ENCODE measurements at regions not wholly inside any gene's neighbourhood (a gene's known extent, or its start where the extent isn't known, plus 50 kb on each side); places are given as distances from the start of the nearest gene placed in this dataset.

DNA sequence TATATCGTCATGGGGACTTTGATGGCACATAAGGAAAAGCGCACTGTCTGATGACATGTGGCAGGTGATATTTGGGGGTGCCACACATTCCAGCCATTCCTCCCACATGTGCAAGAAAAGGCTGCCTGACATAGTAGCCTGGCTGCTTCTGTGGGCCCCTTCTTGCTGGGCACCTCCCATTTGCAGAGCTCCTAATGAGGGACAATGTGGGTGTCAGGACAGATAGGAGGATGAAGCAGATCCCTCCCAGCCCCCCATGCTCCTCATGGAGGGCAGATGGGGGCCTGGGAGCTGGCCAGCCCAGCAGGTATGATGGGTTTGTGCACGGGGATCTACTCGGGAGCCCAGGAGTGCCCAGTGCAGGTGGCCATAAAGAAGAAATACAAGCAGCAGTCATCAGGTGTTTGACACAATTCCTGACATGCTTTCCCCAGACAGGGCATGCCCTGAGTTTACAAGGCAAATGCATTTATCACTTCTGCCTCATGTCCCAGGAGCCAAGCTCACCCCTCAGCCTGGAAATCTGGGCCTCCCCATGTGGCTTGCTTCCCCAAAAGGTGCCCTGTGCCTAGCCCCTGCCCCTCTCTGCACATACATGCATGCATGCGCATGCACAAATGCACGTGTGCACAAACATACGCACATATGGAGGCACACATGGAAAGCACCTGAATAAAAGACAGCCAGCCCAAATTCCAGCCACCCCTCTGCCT, 260.6 kb upstream of the RPL38 start:
- no peak overlapping the region for H3K4me3 ChIP-seq
- peaks cover 8% of the 10 kb centered on the region for H3K27me3 ChIP-seq
- H3K4me1 ChIP-seq, result no peaks in the 10 kb centered on the region
- H3K27ac ChIP-seq, result no peak overlapping the region
- intact Hi-C loops (cut with DNase I; ENCODE audit: low total_unique reads), result no loop called here
- no peak for TF ChIP-seq POLR2AphosphoS5 (IDR thresholded peaks at IDR 0.05)
- TF ChIP-seq, protein P1, sequence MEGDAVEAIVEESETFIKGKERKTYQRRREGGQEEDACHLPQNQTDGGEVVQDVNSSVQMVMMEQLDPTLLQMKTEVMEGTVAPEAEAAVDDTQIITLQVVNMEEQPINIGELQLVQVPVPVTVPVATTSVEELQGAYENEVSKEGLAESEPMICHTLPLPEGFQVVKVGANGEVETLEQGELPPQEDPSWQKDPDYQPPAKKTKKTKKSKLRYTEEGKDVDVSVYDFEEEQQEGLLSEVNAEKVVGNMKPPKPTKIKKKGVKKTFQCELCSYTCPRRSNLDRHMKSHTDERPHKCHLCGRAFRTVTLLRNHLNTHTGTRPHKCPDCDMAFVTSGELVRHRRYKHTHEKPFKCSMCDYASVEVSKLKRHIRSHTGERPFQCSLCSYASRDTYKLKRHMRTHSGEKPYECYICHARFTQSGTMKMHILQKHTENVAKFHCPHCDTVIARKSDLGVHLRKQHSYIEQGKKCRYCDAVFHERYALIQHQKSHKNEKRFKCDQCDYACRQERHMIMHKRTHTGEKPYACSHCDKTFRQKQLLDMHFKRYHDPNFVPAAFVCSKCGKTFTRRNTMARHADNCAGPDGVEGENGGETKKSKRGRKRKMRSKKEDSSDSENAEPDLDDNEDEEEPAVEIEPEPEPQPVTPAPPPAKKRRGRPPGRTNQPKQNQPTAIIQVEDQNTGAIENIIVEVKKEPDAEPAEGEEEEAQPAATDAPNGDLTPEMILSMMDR (IDR thresholded peaks at IDR 0.05), result no peak
- TF ChIP-seq EP300 (IDR thresholded peaks at IDR 0.05; ENCODE audit: low read depth), result no peak
- no peak for TF ChIP-seq POLR2A (IDR thresholded peaks at IDR 0.05)
- WGBS, 2 donors (ENCODE audit: low coverage in 1 of 2), result 87 to 88% methylated on average over 3 to 7 of the region's 7 CpGs
- H3K9me3 ChIP-seq, result no peaks in the 10 kb centered on the region
- no peak for DNase-seq
- no peaks in the 10 kb centered on the region for H3K36me3 ChIP-seq
- in situ Hi-C loops (cut with MboI; ENCODE audit: low pct_ligation_motif_present in 1 of 4, low pct_unique_long_range_greater_than_20kb in 1 of 4, low sequenced_read_pairs in 3 of 4), result no loop called here

DNA sequence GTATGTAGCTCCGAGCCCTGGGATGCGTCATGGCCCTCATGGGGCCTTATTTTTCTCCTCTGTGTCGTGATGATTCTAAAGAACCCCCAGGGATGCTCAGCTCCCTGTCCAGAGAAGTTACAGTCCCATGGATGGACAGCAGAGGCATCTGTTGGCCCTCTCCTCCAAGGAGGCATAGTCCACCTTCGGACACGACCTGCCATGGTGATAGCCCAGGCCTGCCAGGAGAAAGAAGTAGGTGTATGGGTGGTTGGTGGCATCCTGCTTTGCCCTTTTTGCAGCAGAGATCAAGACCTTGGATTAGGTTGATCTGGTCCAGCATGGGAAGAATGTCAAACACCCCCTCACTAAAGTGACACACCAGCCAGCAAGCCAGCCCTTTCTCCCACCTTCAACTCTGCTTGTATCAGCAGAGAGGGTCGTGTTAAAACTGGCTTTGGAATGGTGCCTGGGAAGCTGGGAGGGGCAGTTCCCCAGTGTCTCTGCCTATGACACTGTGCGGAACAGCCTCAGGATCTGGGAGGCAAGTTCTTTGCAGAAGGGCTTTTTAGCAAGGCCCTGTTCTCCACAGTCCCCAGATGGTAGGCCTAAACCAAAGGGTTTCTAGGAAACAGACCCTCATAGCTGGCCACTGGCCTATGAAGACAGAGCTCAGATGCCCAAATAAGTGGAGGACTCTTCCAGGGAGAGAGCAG, 259.9 kb upstream of the RPL38 start:
- Histone ChIP-seq H3K4me1 (no peaks in the 10 kb centered on the region), H3K9me3 (no peaks in the 10 kb centered on the region), H3K36me3 (no peaks in the 10 kb centered on the region), H3K4me3 (no peak overlapping the region), H3K27me3 (peaks cover 8% of the 10 kb centered on the region), H3K27ac (no peak overlapping the region)
- DNase-seq, result no peak
- intact Hi-C loops (cut with DNase I; ENCODE audit: low total_unique reads), result no loop called here
- WGBS, 2 donors (ENCODE audit: low coverage in 1 of 2), result 68% methylated on average over 7 of the region's 7 CpGs; no CpG with 5 or more reads in 1 of the 2 donors
- in situ Hi-C loops (cut with MboI; ENCODE audit: low pct_ligation_motif_present in 1 of 4, low pct_unique_long_range_greater_than_20kb in 1 of 4, low sequenced_read_pairs in 3 of 4), result no loop called here
- no peak for TF ChIP-seq POLR2A (IDR thresholded peaks at IDR 0.05)
- TF ChIP-seq POLR2AphosphoS5 (IDR thresholded peaks at IDR 0.05), result no peak
- TF ChIP-seq EP300 (IDR thresholded peaks at IDR 0.05; ENCODE audit: low read depth), result no peak
- TF ChIP-seq, protein P1 (IDR thresholded peaks at IDR 0.05), result no peak

DNA sequence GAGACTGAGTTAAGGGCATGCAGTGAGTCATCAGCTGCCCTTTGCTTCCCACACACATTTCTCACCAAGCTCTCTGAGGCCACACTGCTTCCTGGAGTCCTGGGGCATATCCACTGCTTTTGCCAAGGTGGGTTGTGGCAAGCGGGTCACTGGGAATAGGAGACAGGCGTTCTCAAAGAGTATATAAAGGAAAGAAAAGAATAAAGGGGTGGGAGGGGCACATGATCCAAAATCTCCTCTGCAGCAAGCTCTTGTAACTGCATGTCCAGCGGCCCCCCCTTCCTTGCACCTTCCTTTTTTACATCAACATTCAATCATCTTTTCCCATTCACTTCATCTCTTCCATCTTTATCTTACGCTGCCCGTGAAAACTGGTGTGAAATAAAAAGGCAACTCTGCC, 259.1 kb upstream of the RPL38 start:
- no peak overlapping the region for H3K4me3 ChIP-seq
- TF ChIP-seq, protein P1 (IDR thresholded peaks at IDR 0.05), result no peak
- TF ChIP-seq EP300 (IDR thresholded peaks at IDR 0.05; ENCODE audit: low read depth) (no peak), POLR2A (IDR thresholded peaks at IDR 0.05) (no peak), POLR2AphosphoS5 (IDR thresholded peaks at IDR 0.05) (no peak)
- H3K36me3 ChIP-seq, result no peaks in the 10 kb centered on the region
- H3K27me3 ChIP-seq, result peaks cover 8% of the 10 kb centered on the region
- DNase-seq, result no peak
- H3K9me3 ChIP-seq, result no peaks in the 10 kb centered on the region
- H3K27ac ChIP-seq, result no peak overlapping the region
- in situ Hi-C loops (cut with MboI; ENCODE audit: low pct_ligation_motif_present in 1 of 4, low pct_unique_long_range_greater_than_20kb in 1 of 4, low sequenced_read_pairs in 3 of 4) (no loop called here), intact Hi-C loops (cut with DNase I; ENCODE audit: low total_unique reads) (no loop called here)
- H3K4me1 ChIP-seq, result no peaks in the 10 kb centered on the region
- WGBS, 2 donors (ENCODE audit: low coverage in 1 of 2), result 83 to 85% methylated on average over 2 to 5 of the region's 5 CpGs

DNA sequence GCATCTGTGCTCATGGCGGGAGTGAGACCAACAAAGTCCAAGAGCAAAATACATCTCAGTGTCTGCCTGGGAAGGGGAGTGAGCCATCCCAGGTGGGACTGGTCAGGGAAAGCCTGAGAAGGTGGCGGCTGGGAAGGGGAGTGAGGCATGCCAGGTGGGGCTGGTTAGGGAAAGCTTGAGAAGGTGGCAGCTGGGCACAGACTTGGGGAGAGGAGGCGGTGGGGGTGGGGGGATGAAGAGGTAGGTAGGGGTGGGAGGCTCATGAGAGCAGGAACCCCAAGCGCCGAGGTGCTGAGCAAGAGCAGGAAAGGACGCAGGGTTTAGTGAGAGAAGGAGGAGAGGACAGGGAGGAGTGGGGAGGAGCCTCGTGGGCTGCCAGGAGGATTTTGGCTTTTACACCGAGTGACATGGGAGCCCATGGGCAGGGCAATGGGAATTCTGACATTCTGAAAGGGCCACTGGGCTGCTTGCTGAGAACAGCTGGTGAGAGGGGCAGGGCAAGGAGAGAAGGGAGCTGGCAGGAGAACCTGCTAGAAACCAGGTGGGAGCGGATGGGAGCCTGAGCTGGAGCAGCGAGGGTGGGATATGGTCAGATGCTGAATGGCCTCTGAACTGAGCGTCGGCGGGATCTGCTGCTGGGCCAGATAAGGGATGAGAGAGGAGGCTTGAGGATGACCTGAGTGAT, 256.1 kb upstream of the RPL38 start:
- TF ChIP-seq EP300 (IDR thresholded peaks at IDR 0.05; ENCODE audit: low read depth) (no peak), POLR2A (IDR thresholded peaks at IDR 0.05) (no peak), POLR2AphosphoS5 (IDR thresholded peaks at IDR 0.05) (no peak)
- TF ChIP-seq, protein P1 (IDR thresholded peaks at IDR 0.05), result no peak
- 89 to 90% methylated on average over 8 to 13 of the region's 13 CpGs for WGBS, 2 donors (ENCODE audit: low coverage in 1 of 2)
- Histone ChIP-seq H3K9me3 (no peaks in the 10 kb centered on the region), H3K4me1 (peaks cover 0 to 5% (median 5%) of the 10 kb centered on the region in 4 donors), H3K36me3 (no peaks in the 10 kb centered on the region), H3K4me3 (no peak overlapping the region), H3K27me3 (peaks cover 17% of the 10 kb centered on the region), H3K27ac (no peak overlapping the region)
- intact Hi-C loops (cut with DNase I; ENCODE audit: low total_unique reads) (no loop called here), in situ Hi-C loops (cut with MboI; ENCODE audit: low pct_ligation_motif_present in 1 of 4, low pct_unique_long_range_greater_than_20kb in 1 of 4, low sequenced_read_pairs in 3 of 4) (no loop called here)
- no peak for DNase-seq

Data from transverse colon (tissue), 4 donors.